ENCODE measurements at regions not wholly inside any gene's neighbourhood (a gene's known extent, or its start where the extent isn't known, plus 50 kb on each side); places are given as distances from the start of the nearest gene placed in this dataset.

GRCh38 chr7:84906889-84907288 is 280.0 kb downstream of the SEMA3D start:
- TF ChIP-seq CTCF (IDR thresholded peaks at IDR 0.05) (no peak), SIN3A (IDR thresholded peaks at IDR 0.05; ENCODE audit: borderline replicate concordance, insufficient read depth, low read depth, low read length) (no peak), POLR2AphosphoS5 (IDR thresholded peaks at IDR 0.05; ENCODE audit: low read depth, low read length) (no peak), REST (IDR thresholded peaks at IDR 0.05; ENCODE audit: insufficient read depth in 1 of 2, low read depth in 2 of 2, low read length in 1 of 2) (no peak), TCF7L2 (IDR thresholded peaks at IDR 0.05; ENCODE audit: low read depth, low read length) (no peak)
